CD4-positive, alpha-beta T cell (primary cell): ENCODE measurements at regions not wholly inside any gene's neighbourhood (a gene's known extent, or its start where the extent isn't known, plus 50 kb on each side); places are given as distances from the start of the nearest gene placed in this dataset.

Experiments
- ATAC-seq: fragments of 200-7000 bp; cut with Tn5 transposase; one replicate; pipeline ENCODE4 v1.10.0; 2022; ENCODE audit warnings: mild to moderate bottlenecking; ENCODE audit not compliant: poor library complexity
- CTCF ChIA-PET: fragments of 350-600 bp; sonication (Branson Sonifier 250); formaldehyde crosslinking; loops from one replicate; lab custom pipeline; 2021; ENCODE audit warnings: antibody characterized with exemption, inconsistent platforms; lab: Charles Lee
- POLR2A ChIA-PET: fragments of 350-600 bp; sonication (Branson Sonifier 250); formaldehyde crosslinking; loops from one replicate; lab custom pipeline; 2021; ENCODE audit warnings: antibody characterized with exemption, inconsistent platforms; lab: Charles Lee
- DNase-seq, 14 experiments: peaks; one replicate each; pipeline ENCODE4 v3.0.0-alpha.2; 2013 to 2020; ENCODE audit warnings: mixed read lengths in 2 of 14
- H3K27ac ChIP-seq, 2 donors: one replicate each; pipeline versions ENCODE4 v1.5.1 to v1.7.0; 2013; ENCODE audit warnings: low read length in 2 of 2, low read depth in 1 of 2, mild to moderate bottlenecking in 1 of 2
- H3K27me3 ChIP-seq, 2 experiments: 1 replicate in 1 of 2; 2 replicates in 1 of 2; pipeline versions ENCODE4 v1.6.1 to v1.7.0; 2013; ENCODE audit warnings: low read length in 2 of 2, control low read depth in 1 of 2, mild to moderate bottlenecking in 1 of 2, moderate library complexity in 1 of 2; ENCODE audit not compliant: insufficient read depth in 2 of 2, control insufficient read depth in 1 of 2
- H3K36me3 ChIP-seq: one replicate; pipeline ENCODE4 v1.6.1; 2013; ENCODE audit warnings: low read length, control low read depth; ENCODE audit not compliant: insufficient read depth
- H3K4me1 ChIP-seq: one replicate; pipeline ENCODE4 v1.6.1; 2013; ENCODE audit warnings: low read length, control low read depth; ENCODE audit not compliant: insufficient read depth
- H3K4me3 ChIP-seq: one replicate; pipeline ENCODE4 v1.5.1; 2013; ENCODE audit warnings: mild to moderate bottlenecking, low read length, moderate library complexity
- H3K9me3 ChIP-seq, 2 experiments: 1 replicate in 1 of 2; 2 replicates in 1 of 2; pipeline versions ENCODE4 v1.6.1 to v1.7.0; 2013; ENCODE audit warnings: low read length in 2 of 2, mild to moderate bottlenecking in 2 of 2, control low read depth in 1 of 2, moderate library complexity in 1 of 2; ENCODE audit not compliant: control insufficient read depth in 1 of 2, insufficient read depth in 1 of 2
- H3K27ac Mint-ChIP-seq: one replicate; pipeline ENCODE4 v1.8.0; 2020; ENCODE audit warnings: mixed read lengths
- H3K27me3 Mint-ChIP-seq: one replicate; pipeline ENCODE4 v1.8.0; 2021; ENCODE audit warnings: mixed read lengths
- H3K36me3 Mint-ChIP-seq: one replicate; pipeline ENCODE4 v1.8.0; 2021; ENCODE audit warnings: low read depth, mixed read lengths
- H3K4me1 Mint-ChIP-seq: one replicate; pipeline ENCODE4 v1.8.0; 2021; ENCODE audit warnings: low read depth, mixed read lengths
- H3K4me3 Mint-ChIP-seq: one replicate; pipeline ENCODE4 v1.8.0; 2020; ENCODE audit warnings: mild to moderate bottlenecking, mixed read lengths
- H3K9me3 Mint-ChIP-seq: one replicate; pipeline ENCODE4 v1.8.0; 2020; ENCODE audit warnings: mixed read lengths
- intact Hi-C, 2 experiments: fragments of 100-400 bp; cut with DNase I in 1 of 2; cut with micrococcal nuclease in 1 of 2; formaldehyde crosslinking; loops; one replicate each; pipeline versions ENCODE4 v1.15.1 to v1.9.0; 2023 to 2025; cut with DNase I, micrococcal nuclease
- TF ChIP-seq, protein P1 (sequence below): fragments of 200-600 bp; IDR thresholded peaks from one replicate; pipeline ENCODE4 v1.8.0; 2022; ENCODE audit warnings: antibody characterized with exemption, mild to moderate bottlenecking

DNA sequence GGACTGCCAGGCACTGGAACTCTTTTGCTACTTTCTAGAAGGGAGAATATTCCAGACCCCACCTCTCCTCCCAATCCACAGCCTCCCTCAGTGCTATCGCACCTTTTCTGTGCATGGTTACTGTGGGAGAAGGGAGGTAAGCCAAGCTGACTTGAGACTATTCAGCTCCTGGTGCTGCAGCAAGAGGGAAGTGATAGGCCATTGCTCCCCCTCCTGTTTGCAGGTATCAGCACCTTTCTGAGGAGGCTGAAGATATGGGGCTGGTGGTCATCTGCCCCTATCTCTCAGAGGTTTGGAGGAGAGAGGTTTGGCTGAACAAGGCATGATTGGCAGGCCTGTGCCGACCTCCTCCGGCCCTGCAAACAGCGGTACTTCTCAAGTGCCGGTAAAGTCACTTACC, 103.3 kb upstream of the GATB start:
- Histone ChIP-seq H3K4me3 (no peak overlapping the region), H3K27ac (no peak overlapping the region), H3K27me3 (no peaks in the 10 kb centered on the region), H3K9me3 (peaks cover 0 to 14% of the 10 kb centered on the region in 2 experiments), H3K36me3 (no peaks in the 10 kb centered on the region), H3K4me1 (no peaks in the 10 kb centered on the region)
- ChIA-PET POLR2A (no interaction called here), CTCF (no interaction called here)
- no peak for ATAC-seq
- Mint-ChIP-seq H3K27ac (no peak overlapping the region), H3K4me1 (peaks cover 15% of the 10 kb centered on the region), H3K36me3 (no peaks in the 10 kb centered on the region), H3K4me3 (no peak overlapping the region), H3K27me3 (no peaks in the 10 kb centered on the region), H3K9me3 (peaks cover 7% of the 10 kb centered on the region)
- TF ChIP-seq, protein P1, sequence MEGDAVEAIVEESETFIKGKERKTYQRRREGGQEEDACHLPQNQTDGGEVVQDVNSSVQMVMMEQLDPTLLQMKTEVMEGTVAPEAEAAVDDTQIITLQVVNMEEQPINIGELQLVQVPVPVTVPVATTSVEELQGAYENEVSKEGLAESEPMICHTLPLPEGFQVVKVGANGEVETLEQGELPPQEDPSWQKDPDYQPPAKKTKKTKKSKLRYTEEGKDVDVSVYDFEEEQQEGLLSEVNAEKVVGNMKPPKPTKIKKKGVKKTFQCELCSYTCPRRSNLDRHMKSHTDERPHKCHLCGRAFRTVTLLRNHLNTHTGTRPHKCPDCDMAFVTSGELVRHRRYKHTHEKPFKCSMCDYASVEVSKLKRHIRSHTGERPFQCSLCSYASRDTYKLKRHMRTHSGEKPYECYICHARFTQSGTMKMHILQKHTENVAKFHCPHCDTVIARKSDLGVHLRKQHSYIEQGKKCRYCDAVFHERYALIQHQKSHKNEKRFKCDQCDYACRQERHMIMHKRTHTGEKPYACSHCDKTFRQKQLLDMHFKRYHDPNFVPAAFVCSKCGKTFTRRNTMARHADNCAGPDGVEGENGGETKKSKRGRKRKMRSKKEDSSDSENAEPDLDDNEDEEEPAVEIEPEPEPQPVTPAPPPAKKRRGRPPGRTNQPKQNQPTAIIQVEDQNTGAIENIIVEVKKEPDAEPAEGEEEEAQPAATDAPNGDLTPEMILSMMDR = no peak
- intact Hi-C loops = no loop called here
- DNase-seq = no peak

DNA sequence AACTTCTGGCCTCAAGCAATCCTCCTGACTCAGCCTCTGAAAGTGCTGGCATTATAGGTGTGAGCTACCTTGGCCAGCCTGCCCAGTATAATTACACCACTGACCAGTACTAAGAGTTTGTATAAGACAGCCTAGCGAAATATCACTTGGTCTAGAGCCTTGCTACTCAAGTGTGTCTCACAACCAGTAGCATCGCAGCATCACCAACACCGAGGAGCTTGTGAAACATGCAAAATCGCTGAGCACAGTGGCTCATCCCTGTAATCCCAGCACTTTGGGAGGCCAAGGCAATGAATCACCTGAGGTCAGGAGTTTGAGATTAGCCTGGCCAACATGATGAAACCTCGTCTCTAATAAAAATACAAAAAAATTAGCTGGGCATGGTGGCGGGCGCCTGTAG, 102.0 kb upstream of the GATB start:
- Histone ChIP-seq H3K9me3 (peaks cover 0 to 7% of the 10 kb centered on the region in 2 experiments), H3K27me3 (no peaks in the 10 kb centered on the region), H3K4me1 (no peaks in the 10 kb centered on the region), H3K4me3 (no peak overlapping the region), H3K27ac (no peak overlapping the region), H3K36me3 (no peaks in the 10 kb centered on the region)
- peaks cover under 1% of the 10 kb centered on the region for H3K9me3 Mint-ChIP-seq
- no peak for ATAC-seq
- H3K4me1 Mint-ChIP-seq = peaks cover 15% of the 10 kb centered on the region
- H3K36me3 Mint-ChIP-seq = no peaks in the 10 kb centered on the region
- no peaks in the 10 kb centered on the region for H3K27me3 Mint-ChIP-seq
- CTCF ChIA-PET = no interaction called here
- no peak overlapping the region for H3K4me3 Mint-ChIP-seq
- no peak overlapping the region for H3K27ac Mint-ChIP-seq
- intact Hi-C loops = no loop called here
- TF ChIP-seq, protein P1 = no peak
- no peak for DNase-seq
- POLR2A ChIA-PET = no interaction called here

GRCh38 chr4:151860561-151861093, 99.8 kb upstream of the GATB start:
- Mint-ChIP-seq H3K36me3 (no peaks in the 10 kb centered on the region), H3K4me1 (peaks cover 9% of the 10 kb centered on the region), H3K27ac (no peak overlapping the region), H3K4me3 (no peak overlapping the region), H3K9me3 (no peaks in the 10 kb centered on the region), H3K27me3 (no peaks in the 10 kb centered on the region)
- ChIA-PET POLR2A (no interaction called here), CTCF (no interaction called here)
- Histone ChIP-seq H3K27me3 (no peaks in the 10 kb centered on the region), H3K4me3 (no peak overlapping the region), H3K36me3 (no peaks in the 10 kb centered on the region), H3K27ac (no peak overlapping the region), H3K9me3 (no peaks in the 10 kb centered on the region), H3K4me1 (no peaks in the 10 kb centered on the region)
- no peak for DNase-seq
- ATAC-seq = no peak
- intact Hi-C loops = no loop called here
- TF ChIP-seq, protein P1 = no peak
